H9 (cell line): ENCODE measurements at regions not wholly inside any gene's neighbourhood (a gene's known extent, or its start where the extent isn't known, plus 50 kb on each side); places are given as distances from the start of the nearest gene placed in this dataset.
"Not testable (repeated sequence)": the region's sequence is repeated elsewhere in the genome, so short reads cannot be mapped to it uniquely, and the experiment has no call there.

Experiments used
- DNase-seq: peaks from one replicate; pipeline ENCODE4 v3.0.0-alpha.2; 2017
- H2AFZ ChIP-seq: one replicate; pipeline ENCODE4 v1.6.1; 2013; ENCODE audit warnings: mild to moderate bottlenecking, low read length, control low read depth, moderate library complexity
- H2AK5ac ChIP-seq: 2 replicates; pipeline ENCODE4 v1.6.1; 2013; ENCODE audit warnings: low read length, control low read depth, mixed read lengths; ENCODE audit not compliant: insufficient read length
- H2BK120ac ChIP-seq: one replicate; pipeline ENCODE4 v1.6.1; 2013; ENCODE audit warnings: low read depth, mild to moderate bottlenecking, low read length, control low read depth, inconsistent platforms; ENCODE audit not compliant: poor library complexity, severe bottlenecking
- H2BK12ac ChIP-seq: 2 replicates; pipeline ENCODE4 v1.6.1; 2013; ENCODE audit warnings: low read length, control low read depth, mixed read lengths, low read depth; ENCODE audit not compliant: insufficient read length
- H2BK15ac ChIP-seq: 2 replicates; pipeline ENCODE4 v1.6.1; 2013; ENCODE audit warnings: low read depth, low read length, control low read depth
- H2BK20ac ChIP-seq: one replicate; pipeline ENCODE4 v1.6.1; 2013; ENCODE audit warnings: low read depth, mild to moderate bottlenecking, low read length, control low read depth, inconsistent platforms; ENCODE audit not compliant: poor library complexity, severe bottlenecking
- H2BK5ac ChIP-seq: 2 replicates; pipeline ENCODE4 v1.6.1; 2013; ENCODE audit warnings: low read length, control low read depth, mixed read lengths; ENCODE audit not compliant: insufficient read length
- H3K14ac ChIP-seq: 2 replicates; pipeline ENCODE4 v1.6.1; 2013; ENCODE audit warnings: low read length, control low read depth; ENCODE audit not compliant: insufficient read depth
- H3K18ac ChIP-seq: 2 replicates; pipeline ENCODE4 v1.6.1; 2013; ENCODE audit warnings: low read depth, mild to moderate bottlenecking, mixed read lengths, low read length, control low read depth; ENCODE audit not compliant: insufficient read length
- H3K23ac ChIP-seq: 2 replicates; pipeline ENCODE4 v1.6.1; 2013; ENCODE audit warnings: low read length, control low read depth, mixed read lengths, low read depth; ENCODE audit not compliant: insufficient read length
- H3K23me2 ChIP-seq: 2 replicates; pipeline ENCODE4 v1.6.1; 2013; ENCODE audit warnings: low read depth, mild to moderate bottlenecking, mixed read lengths, low read length, control low read depth; ENCODE audit not compliant: insufficient read length, poor library complexity, severe bottlenecking
- H3K27ac ChIP-seq: 2 replicates; pipeline ENCODE4 v1.5.1; 2013; ENCODE audit warnings: low read length, control low read depth, mixed read lengths, low read depth; ENCODE audit not compliant: insufficient read length
- H3K27me3 ChIP-seq: 2 replicates; pipeline ENCODE4 v1.6.1; 2013; ENCODE audit warnings: low read length, control low read depth, inconsistent platforms; ENCODE audit not compliant: insufficient read depth
- H3K4ac ChIP-seq: 2 replicates; pipeline ENCODE4 v1.6.1; 2013; ENCODE audit warnings: low read depth, mild to moderate bottlenecking, control low read depth, inconsistent platforms, low read length, moderate library complexity
- H3K4me1 ChIP-seq: 2 replicates; pipeline ENCODE4 v1.6.1; 2013; ENCODE audit warnings: low read length, control low read depth, inconsistent platforms; ENCODE audit not compliant: insufficient read depth
- H3K4me2 ChIP-seq: 2 replicates; pipeline ENCODE4 v1.6.1; 2013; ENCODE audit warnings: low read length, control low read depth, mixed read lengths; ENCODE audit not compliant: insufficient read length, insufficient read depth
- H3K56ac ChIP-seq: 2 replicates; pipeline ENCODE4 v1.6.1; 2013; ENCODE audit warnings: low read depth, mild to moderate bottlenecking, mixed read lengths, low read length, control low read depth; ENCODE audit not compliant: insufficient read length
- H3K79me1 ChIP-seq: 2 replicates; pipeline ENCODE4 v1.6.1; 2013; ENCODE audit warnings: low read depth, mild to moderate bottlenecking, moderate library complexity, low read length, control low read depth, inconsistent platforms; ENCODE audit not compliant: insufficient read depth, poor library complexity, severe bottlenecking
- H3K79me2 ChIP-seq: 2 replicates; pipeline ENCODE4 v1.6.1; 2013; ENCODE audit warnings: low read length, control low read depth, inconsistent platforms; ENCODE audit not compliant: insufficient read depth
- H3K9ac ChIP-seq: 2 replicates; pipeline ENCODE4 v1.6.1; 2013; ENCODE audit warnings: low read length, control low read depth, mixed read lengths; ENCODE audit not compliant: insufficient read length; ENCODE audit errors: extremely low read depth
- H3K9me3 ChIP-seq: one replicate; pipeline ENCODE4 v1.6.1; 2013; ENCODE audit warnings: low read depth, low read length, inconsistent platforms; ENCODE audit not compliant: control insufficient read depth
- H3T11ph ChIP-seq: one replicate; pipeline ENCODE4 v1.6.1; 2013; ENCODE audit warnings: mild to moderate bottlenecking, low read length, control low read depth, inconsistent platforms
- H4K20me1 ChIP-seq: one replicate; pipeline ENCODE4 v1.6.1; 2013; ENCODE audit not compliant: control insufficient read depth, insufficient read length, insufficient read depth
- H4K5ac ChIP-seq: 2 replicates; pipeline ENCODE4 v1.6.1; 2013; ENCODE audit warnings: low read depth, mild to moderate bottlenecking, mixed read lengths, low read length, control low read depth; ENCODE audit not compliant: insufficient read length
- H4K8ac ChIP-seq: replicated peaks from 2 replicates; pipeline ENCODE4 v1.6.1; 2013; ENCODE audit warnings: low read length, control low read depth, mixed read lengths, low read depth; ENCODE audit not compliant: insufficient read length
- H4K91ac ChIP-seq: 2 replicates; pipeline ENCODE4 v1.6.1; 2013; ENCODE audit warnings: low read depth, mild to moderate bottlenecking, moderate library complexity, mixed read lengths, low read length, control low read depth; ENCODE audit not compliant: insufficient read length
- H3K27ac Mint-ChIP-seq, 3 experiments: 2 replicates in 2 of 3; 3 replicates in 1 of 3; pipeline ENCODE4 v1.8.0; 2020 to 2021; ENCODE audit warnings: mixed read lengths in 3 of 3, mild to moderate bottlenecking in 1 of 3, moderate library complexity in 1 of 3
- H3K27me3 Mint-ChIP-seq: 2 replicates; pipeline ENCODE4 v1.8.0; 2021; ENCODE audit warnings: low read depth, mild to moderate bottlenecking, moderate library complexity, mixed read lengths
- H3K36me3 Mint-ChIP-seq, 3 experiments: 2 replicates in 2 of 3; 3 replicates in 1 of 3; pipeline ENCODE4 v1.8.0; 2020 to 2021; ENCODE audit warnings: low read depth in 3 of 3, mixed read lengths in 3 of 3; ENCODE audit not compliant: insufficient read depth in 1 of 3
- H3K4me1 Mint-ChIP-seq, 2 experiments: 2 replicates each; pipeline ENCODE4 v1.8.0; 2020; ENCODE audit warnings: mixed read lengths in 2 of 2
- H3K4me3 Mint-ChIP-seq, 2 experiments: 2 replicates in 1 of 2; 3 replicates in 1 of 2; pipeline ENCODE4 v1.8.0; 2020 to 2021; ENCODE audit warnings: mild to moderate bottlenecking in 2 of 2, mixed read lengths in 2 of 2, moderate library complexity in 1 of 2
- H3K9me3 Mint-ChIP-seq, 2 experiments: 2 replicates in 1 of 2; 3 replicates in 1 of 2; pipeline ENCODE4 v1.8.0; 2020; ENCODE audit warnings: mild to moderate bottlenecking in 2 of 2, mixed read lengths in 2 of 2, moderate library complexity in 1 of 2
- WGBS: extraction: QIAGEN DNeasy Blood & Tissue Kit; methylation state at CpG from one replicate; pipeline ENCODE4 v1.1.7; 2013; ENCODE audit warnings: missing lambda C conversion rate, low lambda C conversion rate, mixed read lengths; ENCODE audit not compliant: insufficient read length; ENCODE audit errors: extremely low coverage; 5-methylcytosine and 5-hydroxymethylcytosine counted together
- TF ChIP-seq, protein P1 (sequence below): fragments of 200-600 bp; sonication (generic); conservative IDR thresholded peaks from 3 replicates; pipeline ENCODE4 v1.8.0; 2021; ENCODE audit warnings: antibody characterized with exemption, mild to moderate bottlenecking

DNA sequence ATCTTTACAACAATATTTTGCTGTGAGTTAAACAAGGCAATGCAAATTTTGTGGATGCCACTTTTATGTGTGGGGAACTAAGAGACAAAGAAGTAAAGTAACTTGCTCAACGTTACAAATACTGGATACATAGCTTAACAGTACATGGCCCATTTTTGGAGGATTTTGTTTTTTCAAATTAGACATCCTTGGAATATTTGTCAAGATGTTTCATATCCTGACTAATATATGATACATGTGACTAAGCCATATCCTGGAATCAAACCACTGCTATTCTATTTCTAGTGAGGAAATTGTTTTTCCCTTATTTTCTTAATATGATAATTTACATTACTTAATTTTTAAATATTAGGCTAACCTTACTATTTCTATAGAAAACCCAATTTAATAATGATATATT, 529.8 kb downstream of the DMRTA1 start:
- Histone ChIP-seq H3K4me2 (no peak overlapping the region), H2BK12ac (no peak overlapping the region), H3K9ac (no peak overlapping the region), H3K27ac (no peak overlapping the region), H4K20me1 (no peaks in the 10 kb centered on the region), H2BK15ac (no peak overlapping the region), H3K18ac (no peak overlapping the region), H3T11ph (no peak overlapping the region), H3K27me3 (no peaks in the 10 kb centered on the region), H2BK20ac (no peak overlapping the region), H3K23me2 (no peaks in the 10 kb centered on the region), H2AFZ (no peak overlapping the region), H2BK120ac (no peak overlapping the region), H2BK5ac (no peak overlapping the region), H3K9me3 (no peaks in the 10 kb centered on the region), H3K79me1 (no peaks in the 10 kb centered on the region), H3K56ac (no peak overlapping the region), H4K5ac (no peak overlapping the region), H3K4me1 (no peaks in the 10 kb centered on the region), H4K91ac (no peak overlapping the region), H3K79me2 (no peaks in the 10 kb centered on the region), H2AK5ac (no peak overlapping the region), H3K4ac (no peak overlapping the region), H4K8ac (no peak overlapping the region), H3K14ac (no peak overlapping the region), H3K23ac (no peak overlapping the region)
- H3K27ac Mint-ChIP-seq: no peak overlapping the region
- WGBS: no CpG with 5 or more reads among the region's 1 CpG
- no peaks in the 10 kb centered on the region for H3K36me3 Mint-ChIP-seq
- no peaks in the 10 kb centered on the region for H3K27me3 Mint-ChIP-seq
- peaks cover 3 to 8% of the 10 kb centered on the region in 2 experiments for H3K4me1 Mint-ChIP-seq
- TF ChIP-seq, protein P1, sequence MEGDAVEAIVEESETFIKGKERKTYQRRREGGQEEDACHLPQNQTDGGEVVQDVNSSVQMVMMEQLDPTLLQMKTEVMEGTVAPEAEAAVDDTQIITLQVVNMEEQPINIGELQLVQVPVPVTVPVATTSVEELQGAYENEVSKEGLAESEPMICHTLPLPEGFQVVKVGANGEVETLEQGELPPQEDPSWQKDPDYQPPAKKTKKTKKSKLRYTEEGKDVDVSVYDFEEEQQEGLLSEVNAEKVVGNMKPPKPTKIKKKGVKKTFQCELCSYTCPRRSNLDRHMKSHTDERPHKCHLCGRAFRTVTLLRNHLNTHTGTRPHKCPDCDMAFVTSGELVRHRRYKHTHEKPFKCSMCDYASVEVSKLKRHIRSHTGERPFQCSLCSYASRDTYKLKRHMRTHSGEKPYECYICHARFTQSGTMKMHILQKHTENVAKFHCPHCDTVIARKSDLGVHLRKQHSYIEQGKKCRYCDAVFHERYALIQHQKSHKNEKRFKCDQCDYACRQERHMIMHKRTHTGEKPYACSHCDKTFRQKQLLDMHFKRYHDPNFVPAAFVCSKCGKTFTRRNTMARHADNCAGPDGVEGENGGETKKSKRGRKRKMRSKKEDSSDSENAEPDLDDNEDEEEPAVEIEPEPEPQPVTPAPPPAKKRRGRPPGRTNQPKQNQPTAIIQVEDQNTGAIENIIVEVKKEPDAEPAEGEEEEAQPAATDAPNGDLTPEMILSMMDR: no peak
- no peak overlapping the region for H3K4me3 Mint-ChIP-seq
- no peak for DNase-seq
- no peaks in the 10 kb centered on the region for H3K9me3 Mint-ChIP-seq

- not testable (repeated sequence) for H3K79me1 ChIP-seq, H3K9me3 ChIP-seq, H3K4me3 Mint-ChIP-seq, H3K79me2 ChIP-seq, H3K9me3 Mint-ChIP-seq, H3K27me3 Mint-ChIP-seq, H4K5ac ChIP-seq, H3K4me2 ChIP-seq, H3K4ac ChIP-seq, H3K27ac ChIP-seq, H4K91ac ChIP-seq, H3K9ac ChIP-seq, H2AK5ac ChIP-seq, H3K4me1 Mint-ChIP-seq, H3K4me1 ChIP-seq, H2BK120ac ChIP-seq, H4K20me1 ChIP-seq, H3K27me3 ChIP-seq, H2AFZ ChIP-seq, H3K23me2 ChIP-seq, H3T11ph ChIP-seq, H3K27ac Mint-ChIP-seq, H3K14ac ChIP-seq, H2BK20ac ChIP-seq, H4K8ac ChIP-seq, H3K56ac ChIP-seq, H2BK5ac ChIP-seq, H3K36me3 Mint-ChIP-seq, H2BK12ac ChIP-seq, H3K18ac ChIP-seq, H2BK15ac ChIP-seq, H3K23ac ChIP-seq, DNase-seq
- no CpG with 5 or more reads among the region's 13 CpGs for WGBS
These were observed 533.8 kb downstream of the DMRTA1 start for GRCh38 chr9:22980429-22980828.
